Stomach smooth muscle (tissue), 2 donors: ENCODE measurements at regions not wholly inside any gene's neighbourhood (a gene's known extent, or its start where the extent isn't known, plus 50 kb on each side); places are given as distances from the start of the nearest gene placed in this dataset.

Experiments
- H3K27ac ChIP-seq: one replicate; pipeline ENCODE4 v1.7.0; 2013; ENCODE audit warnings: mild to moderate bottlenecking, low read length, inconsistent platforms
- H3K27me3 ChIP-seq, 2 donors: one replicate each; pipeline ENCODE4 v1.7.0; 2013; ENCODE audit warnings: low read length in 2 of 2; ENCODE audit not compliant: insufficient read depth in 2 of 2, control insufficient read depth in 1 of 2
- H3K36me3 ChIP-seq, 2 donors: one replicate each; pipeline ENCODE4 v1.7.0; 2013; ENCODE audit warnings: low read length in 2 of 2; ENCODE audit not compliant: control insufficient read depth in 2 of 2, insufficient read depth in 2 of 2
- H3K4me1 ChIP-seq: one replicate; pipeline ENCODE4 v1.7.0; 2013; ENCODE audit warnings: low read length; ENCODE audit not compliant: control insufficient read depth, insufficient read depth
- H3K4me3 ChIP-seq, 2 donors: one replicate each; pipeline ENCODE4 v1.7.0; 2013; ENCODE audit warnings: low read length in 2 of 2
- H3K9ac ChIP-seq, 2 donors: one replicate each; pipeline ENCODE4 v1.7.0; 2013; ENCODE audit warnings: low read length in 2 of 2, mild to moderate bottlenecking in 1 of 2
- H3K9me3 ChIP-seq, 2 donors: one replicate each; pipeline ENCODE4 v1.7.0; 2013; ENCODE audit warnings: low read length in 2 of 2; ENCODE audit not compliant: control insufficient read depth in 2 of 2
- donor health status: healthy.
- donor health status: Pancreatic carcinoma.

- Histone ChIP-seq H3K27me3 (no peaks in the 10 kb centered on the region), H3K9ac (no peak overlapping the region), H3K9me3 (no peaks in the 10 kb centered on the region), H3K36me3 (no peaks in the 10 kb centered on the region), H3K4me1 (no peaks in the 10 kb centered on the region), H3K4me3 (no peak overlapping the region), H3K27ac (no peak overlapping the region)
Measured at GRCh38 chr4:60923075-60923474, 277.1 kb upstream of the ADGRL3 start.

GRCh38 chr4:60926624-60927023 lies 273.5 kb upstream of the ADGRL3 start:
- Histone ChIP-seq H3K4me1 (no peaks in the 10 kb centered on the region), H3K9ac (no peak overlapping the region), H3K27me3 (no peaks in the 10 kb centered on the region), H3K36me3 (no peaks in the 10 kb centered on the region), H3K9me3 (no peaks in the 10 kb centered on the region), H3K4me3 (no peak overlapping the region), H3K27ac (no peak overlapping the region)

DNA sequence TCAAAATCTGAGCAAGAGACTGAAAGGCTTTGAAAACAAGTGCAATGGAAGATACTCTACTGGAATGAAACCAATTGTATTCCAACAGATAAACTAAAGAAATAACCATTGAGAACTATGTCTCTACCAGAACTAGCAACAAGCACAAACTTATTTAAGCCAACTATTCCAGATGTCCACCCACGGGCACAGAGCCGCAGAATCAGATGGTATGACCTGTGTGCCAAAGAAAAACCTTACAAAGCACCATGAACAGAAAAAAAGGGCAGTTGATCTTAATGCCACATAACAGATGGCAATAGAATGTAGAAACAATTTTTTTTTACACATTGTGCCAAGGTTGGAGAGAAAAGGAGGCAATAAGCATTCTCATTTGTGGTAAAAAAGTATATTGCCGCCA lies 269.3 kb upstream of the ADGRL3 start:
- Histone ChIP-seq H3K27ac (no peak overlapping the region), H3K9me3 (no peaks in the 10 kb centered on the region), H3K4me3 (no peak overlapping the region), H3K27me3 (no peaks in the 10 kb centered on the region), H3K36me3 (no peaks in the 10 kb centered on the region), H3K9ac (no peak overlapping the region), H3K4me1 (no peaks in the 10 kb centered on the region)

GRCh38 chr4:60934566-60935295 lies 265.4 kb upstream of the ADGRL3 start:
- H3K4me1 ChIP-seq, result no peaks in the 10 kb centered on the region
- H3K9ac ChIP-seq, result no peak overlapping the region
- H3K9me3 ChIP-seq, result no peaks in the 10 kb centered on the region
- H3K27me3 ChIP-seq, result no peaks in the 10 kb centered on the region
- no peak overlapping the region for H3K27ac ChIP-seq
- no peak overlapping the region for H3K4me3 ChIP-seq
- no peaks in the 10 kb centered on the region for H3K36me3 ChIP-seq

DNA sequence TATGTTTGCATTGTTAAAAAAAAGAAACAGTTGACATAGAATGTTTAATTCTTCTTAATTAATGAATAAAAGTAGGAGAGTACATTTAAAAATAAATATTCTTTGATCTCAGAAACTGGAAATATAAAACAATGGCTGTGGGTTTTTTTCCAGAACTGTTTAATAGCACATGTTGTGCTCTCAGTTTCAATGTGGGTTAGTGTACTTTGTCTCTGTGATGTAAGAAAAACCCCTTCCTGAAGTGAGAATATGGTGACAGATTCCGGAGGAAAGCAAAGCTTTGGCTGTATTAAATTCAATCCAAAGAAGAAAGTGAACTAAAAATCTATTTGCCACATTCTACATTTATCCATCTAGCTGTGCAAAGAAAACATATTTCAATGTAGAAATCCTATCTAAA lies 261.9 kb upstream of the ADGRL3 start:
- H3K4me3 ChIP-seq, result no peak overlapping the region

GRCh38 chr4:60938621-60939020 lies 261.5 kb upstream of the ADGRL3 start:
- no peak overlapping the region for H3K4me3 ChIP-seq
- no peaks in the 10 kb centered on the region for H3K4me1 ChIP-seq
- no peak overlapping the region for H3K27ac ChIP-seq
- no peak overlapping the region for H3K9ac ChIP-seq
- no peaks in the 10 kb centered on the region for H3K27me3 ChIP-seq
- no peaks in the 10 kb centered on the region for H3K9me3 ChIP-seq
- no peaks in the 10 kb centered on the region for H3K36me3 ChIP-seq

More for the DNA sequence above, 261.9 kb upstream of the ADGRL3 start:
- Histone ChIP-seq H3K9ac (no peak overlapping the region), H3K4me1 (no peaks in the 10 kb centered on the region), H3K9me3 (no peaks in the 10 kb centered on the region), H3K36me3 (no peaks in the 10 kb centered on the region), H3K27ac (no peak overlapping the region), H3K27me3 (no peaks in the 10 kb centered on the region)

DNA sequence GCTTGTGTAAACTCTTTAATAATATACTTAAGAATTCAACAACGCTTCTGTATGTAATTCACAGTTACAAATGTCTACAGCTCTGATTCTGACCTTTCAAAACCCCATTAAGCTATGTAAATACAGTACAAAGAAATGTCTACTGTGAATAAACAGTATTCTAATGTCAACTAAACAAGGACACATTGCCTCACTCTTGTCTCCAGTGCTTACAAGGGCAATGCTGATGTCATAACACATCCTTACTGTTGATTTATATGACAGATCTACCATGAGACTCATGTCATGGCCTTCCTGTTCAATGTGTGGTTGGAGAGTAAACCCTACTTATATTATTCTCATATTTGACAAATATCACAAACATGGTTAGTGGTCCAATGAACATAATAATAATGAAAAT lies 256.1 kb upstream of the ADGRL3 start:
- no peak overlapping the region for H3K27ac ChIP-seq
- H3K4me3 ChIP-seq, result no peak overlapping the region
- H3K36me3 ChIP-seq, result no peaks in the 10 kb centered on the region
- no peaks in the 10 kb centered on the region for H3K9me3 ChIP-seq
- H3K9ac ChIP-seq, result no peak overlapping the region
- H3K27me3 ChIP-seq, result no peaks in the 10 kb centered on the region
- H3K4me1 ChIP-seq, result no peaks in the 10 kb centered on the region

GRCh38 chr4:60945641-60946040 lies 254.5 kb upstream of the ADGRL3 start:
- H3K27ac ChIP-seq, result no peak overlapping the region
- H3K36me3 ChIP-seq, result no peaks in the 10 kb centered on the region
- H3K9ac ChIP-seq, result no peak overlapping the region
- H3K27me3 ChIP-seq, result no peaks in the 10 kb centered on the region
- no peak overlapping the region for H3K4me3 ChIP-seq
- H3K9me3 ChIP-seq, result no peaks in the 10 kb centered on the region
- no peaks in the 10 kb centered on the region for H3K4me1 ChIP-seq

GRCh38 chr4:60948008-60948407 lies 252.1 kb upstream of the ADGRL3 start:
- no peaks in the 10 kb centered on the region for H3K36me3 ChIP-seq
- H3K4me3 ChIP-seq, result no peak overlapping the region
- H3K27ac ChIP-seq, result no peak overlapping the region
- no peaks in the 10 kb centered on the region for H3K27me3 ChIP-seq
- H3K4me1 ChIP-seq, result no peaks in the 10 kb centered on the region
- no peaks in the 10 kb centered on the region for H3K9me3 ChIP-seq
- no peak overlapping the region for H3K9ac ChIP-seq

- no peaks in the 10 kb centered on the region for H3K27me3 ChIP-seq
- no peaks in the 10 kb centered on the region for H3K36me3 ChIP-seq
- H3K4me3 ChIP-seq, result no peak overlapping the region
- H3K27ac ChIP-seq, result no peak overlapping the region
- no peak overlapping the region for H3K9ac ChIP-seq
- H3K9me3 ChIP-seq, result no peaks in the 10 kb centered on the region
- no peaks in the 10 kb centered on the region for H3K4me1 ChIP-seq
Measured at GRCh38 chr4:60952921-60953320, 247.2 kb upstream of the ADGRL3 start.

DNA sequence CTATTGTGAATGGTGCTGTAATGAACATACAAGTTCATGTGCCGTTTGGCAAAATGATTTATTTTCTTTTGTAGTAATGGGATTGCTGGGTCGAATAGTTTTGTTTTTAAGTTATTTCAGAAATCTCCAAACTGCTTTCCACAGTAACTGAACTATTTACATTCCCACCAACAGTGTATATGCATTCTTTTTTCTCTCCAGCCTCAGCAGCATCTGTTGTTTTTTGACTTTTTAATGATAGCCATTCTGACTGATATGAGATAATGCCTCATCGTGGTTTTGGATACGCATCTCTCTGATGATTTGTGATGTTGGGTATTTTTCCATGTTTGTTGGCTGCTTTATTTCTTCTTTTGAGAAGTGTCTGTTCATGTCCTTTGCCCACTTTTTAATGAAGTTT lies 246.3 kb upstream of the ADGRL3 start:
- H3K4me1 ChIP-seq, result no peaks in the 10 kb centered on the region
- H3K9ac ChIP-seq, result no peak overlapping the region
- H3K9me3 ChIP-seq, result no peaks in the 10 kb centered on the region
- H3K27ac ChIP-seq, result no peak overlapping the region
- no peak overlapping the region for H3K4me3 ChIP-seq
- no peaks in the 10 kb centered on the region for H3K36me3 ChIP-seq
- no peaks in the 10 kb centered on the region for H3K27me3 ChIP-seq
